PC-3 (cell line): ENCODE measurements at regions not wholly inside any gene's neighbourhood (a gene's known extent, or its start where the extent isn't known, plus 50 kb on each side); places are given as distances from the start of the nearest gene placed in this dataset.

ENCODE experiments used
- ATAC-seq: fragments of 200-7000 bp; cut with Tn5 transposase; 2 replicates; pipeline ENCODE4 v1.9.1; 2020; ENCODE audit warnings: mild to moderate bottlenecking, moderate library complexity
- BruUV-seq: library from RNA; stranded (reverse); fragments of 400-500 nt; replicated peaks from 2 replicates; lab custom pipeline; 2021; lab: Mats Ljungman, UMichigan
- CTCF ChIA-PET: fragments of 300-600 bp; sonication (Branson Sonifier 250); formaldehyde crosslinking; loops from one replicate; lab custom pipeline; 2022; ENCODE audit warnings: antibody characterized with exemption; lab: Charles Lee
- POLR2A ChIA-PET: fragments of 300-600 bp; sonication (Branson Sonifier 250); formaldehyde crosslinking; loops from one replicate; lab custom pipeline; 2022; ENCODE audit warnings: antibody characterized with exemption; ENCODE audit not compliant: unreplicated experiment; lab: Charles Lee
- DNase-seq: peaks from one replicate; pipeline ENCODE4 v3.0.0-alpha.2; 2015
- H2AFZ ChIP-seq: fragments of 300-600 bp; sonication (generic); 2 replicates; pipeline ENCODE4 v1.6.0; 2016; ENCODE audit warnings: antibody characterized with exemption, low read length
- H3F3A ChIP-seq: fragments of 300-600 bp; sonication (generic); one replicate; pipeline ENCODE4 v1.6.0; 2017; ENCODE audit warnings: antibody characterized with exemption, low read length, control low read depth, mild to moderate bottlenecking; ENCODE audit not compliant: unreplicated experiment
- H3K27ac ChIP-seq: fragments of 300-600 bp; sonication (generic); 2 replicates; pipeline ENCODE4 v1.5.1; 2016; ENCODE audit warnings: mild to moderate bottlenecking, low read length
- H3K27me3 ChIP-seq: fragments of 300-600 bp; sonication (generic); 2 replicates; pipeline ENCODE4 v1.6.1; 2016; ENCODE audit warnings: low read length, mixed read lengths
- H3K36me3 ChIP-seq: fragments of 300-600 bp; sonication (generic); 2 replicates; pipeline ENCODE4 v1.6.1; 2016; ENCODE audit warnings: low read depth, mixed run types, low read length, mixed read lengths
- H3K4me1 ChIP-seq: fragments of 300-600 bp; sonication (generic); 2 replicates; pipeline ENCODE4 v1.5.1; 2016; ENCODE audit warnings: low read length; ENCODE audit not compliant: insufficient read depth
- H3K4me2 ChIP-seq: fragments of 300-600 bp; sonication (generic); 2 replicates; pipeline ENCODE4 v1.6.0; 2016; ENCODE audit warnings: low read length
- H3K4me3 ChIP-seq: fragments of 300-600 bp; sonication (generic); 2 replicates; pipeline ENCODE4 v1.5.1; 2016; ENCODE audit warnings: mild to moderate bottlenecking, low read length, mixed read lengths
- H3K79me2 ChIP-seq: fragments of 300-600 bp; sonication (generic); 2 replicates; pipeline ENCODE4 v1.6.1; 2017; ENCODE audit warnings: low read length, mixed read lengths
- H3K9ac ChIP-seq: fragments of 300-600 bp; sonication (generic); 2 replicates; pipeline ENCODE4 v1.6.0; 2016; ENCODE audit warnings: mild to moderate bottlenecking, low read length
- H3K9me2 ChIP-seq: fragments of 300-600 bp; sonication (generic); replicated peaks from 2 replicates; pipeline ENCODE4 v1.6.1; 2016; ENCODE audit warnings: mixed run types, low read length, mixed read lengths
- H3K9me3 ChIP-seq: fragments of 300-600 bp; sonication (generic); 2 replicates; pipeline ENCODE4 v1.6.1; 2016; ENCODE audit warnings: low read length, mixed read lengths
- H4K20me1 ChIP-seq: fragments of 300-600 bp; sonication (generic); 2 replicates; pipeline ENCODE4 v1.6.1; 2016; ENCODE audit warnings: low read length, mixed read lengths
- CTCF ChIP-seq: fragments of 300-600 bp; sonication (generic); conservative IDR thresholded peaks from 2 replicates; pipeline ENCODE4 v1.5.1; 2017; ENCODE audit warnings: antibody characterized with exemption, low read depth, mild to moderate bottlenecking, low read length
- EZH2 ChIP-seq: fragments of 300-600 bp; sonication (generic); IDR thresholded peaks from one replicate; pipeline ENCODE4 v1.6.1; 2017; ENCODE audit warnings: antibody characterized with exemption, mild to moderate bottlenecking, low read length; ENCODE audit not compliant: unreplicated experiment
- EZH2phosphoT487 ChIP-seq: fragments of 300-600 bp; sonication (generic); IDR thresholded peaks from 2 replicates; pipeline ENCODE4 v1.6.1; 2018; ENCODE audit warnings: mild to moderate bottlenecking, antibody characterized with exemption, low read length, borderline replicate concordance
- intact Hi-C: fragments of 100-400 bp; cut with micrococcal nuclease; formaldehyde crosslinking; loops from 2 replicates; pipeline ENCODE4 v1.9.0; 2023

- DNase-seq (no peak), ATAC-seq (no peak)
- CTCF ChIA-PET, result no interaction called here
- Histone ChIP-seq H3K36me3 (no peaks in the 10 kb centered on the region), H3K4me1 (no peaks in the 10 kb centered on the region), H3K9ac (no peak overlapping the region), H3K4me2 (no peak overlapping the region), H2AFZ (no peak overlapping the region), H3K27ac (no peak overlapping the region), H3K4me3 (no peak overlapping the region), H3K27me3 (no peaks in the 10 kb centered on the region), H3K9me3 (no peaks in the 10 kb centered on the region), H3K9me2 (no peaks in the 10 kb centered on the region), H3K79me2 (no peaks in the 10 kb centered on the region), H3F3A (no peaks in the 10 kb centered on the region), H4K20me1 (no peaks in the 10 kb centered on the region)
- no TSS peak for BruUV-seq
- TF ChIP-seq CTCF, result no peak
- no peak for TF ChIP-seq EZH2phosphoT487
- TF ChIP-seq EZH2, result no peak
- intact Hi-C loops, result no loop called here
- POLR2A ChIA-PET, result no interaction called here
These were observed 62.7 kb upstream of the MFGE8 start for GRCh38 chr15:88975891-88976290.

GRCh38 chr15:88976656-88977055, 63.5 kb upstream of the MFGE8 start:
- H3K27me3 ChIP-seq, result no peaks in the 10 kb centered on the region
- intact Hi-C loops, result no loop called here
- no peak overlapping the region for H3K4me3 ChIP-seq
- no peaks in the 10 kb centered on the region for H4K20me1 ChIP-seq
- H2AFZ ChIP-seq, result no peak overlapping the region
- H3F3A ChIP-seq, result no peaks in the 10 kb centered on the region
- H3K9ac ChIP-seq, result no peak overlapping the region
- BruUV-seq, result no TSS peak
- peaks cover 4% of the 10 kb centered on the region for H3K4me1 ChIP-seq
- H3K79me2 ChIP-seq, result no peaks in the 10 kb centered on the region
- ATAC-seq (no peak), DNase-seq (no peak)
- no peaks in the 10 kb centered on the region for H3K9me3 ChIP-seq
- POLR2A ChIA-PET, result no interaction called here
- H3K9me2 ChIP-seq, result no peaks in the 10 kb centered on the region
- CTCF ChIA-PET, result no interaction called here
- H3K36me3 ChIP-seq, result no peaks in the 10 kb centered on the region
- TF ChIP-seq EZH2 (no peak), EZH2phosphoT487 (no peak), CTCF (no peak)
- no peak overlapping the region for H3K27ac ChIP-seq
- no peak overlapping the region for H3K4me2 ChIP-seq

- no peak overlapping the region for H3K27ac ChIP-seq
- intact Hi-C loops, result loop anchor here (2.0 kb wide), 3 partner anchors 37 to 75 kb away; no protein-coding TSS in a partner anchor
- no peaks in the 10 kb centered on the region for H3K27me3 ChIP-seq
- TF ChIP-seq CTCF (no peak), EZH2phosphoT487 (no peak), EZH2 (no peak)
- H3K4me3 ChIP-seq, result no peak overlapping the region
- no peaks in the 10 kb centered on the region for H3K9me2 ChIP-seq
- no peak for ATAC-seq
- no peaks in the 10 kb centered on the region for H3K79me2 ChIP-seq
- no peak overlapping the region for H3K4me2 ChIP-seq
- H2AFZ ChIP-seq, result no peak overlapping the region
- no peaks in the 10 kb centered on the region for H3F3A ChIP-seq
- peaks cover 23% of the 10 kb centered on the region for H3K4me1 ChIP-seq
- BruUV-seq, result no TSS peak
- H3K36me3 ChIP-seq, result no peaks in the 10 kb centered on the region
- no peak overlapping the region for H3K9ac ChIP-seq
- no peaks in the 10 kb centered on the region for H3K9me3 ChIP-seq
- H4K20me1 ChIP-seq, result no peaks in the 10 kb centered on the region
- POLR2A ChIA-PET, result no interaction called here
- CTCF ChIA-PET, result no interaction called here
- no peak for DNase-seq
These were observed 66.5 kb upstream of the MFGE8 start for GRCh38 chr15:88979674-88980073.
